NCI-H1048 (cell line): ENCODE measurements at regions not wholly inside any gene's neighbourhood (a gene's known extent, or its start where the extent isn't known, plus 50 kb on each side); places are given as distances from the start of the nearest gene placed in this dataset.

Source experiments
- DNase-seq: peaks from one replicate; lab custom pipeline; 2025; lab: John Stamatoyannopoulos, UW

- DNase-seq: peak; percentile 52
These were observed 285.4 kb downstream of the THBS2 start for GRCh38 chr6:168968228-168968627.

- DNase-seq: no peak
These were observed 286.2 kb downstream of the THBS2 start for GRCh38 chr6:168967281-168967925.

- no peak for DNase-seq
These were observed 289.4 kb downstream of the THBS2 start for GRCh38 chr6:168964138-168964835.

- no peak for DNase-seq
These were observed 290.8 kb downstream of the THBS2 start for GRCh38 chr6:168962886-168963285.

GRCh38 chr6:168961264-168961656, 292.4 kb downstream of the THBS2 start:
- DNase-seq: no peak

- no peak for DNase-seq
These were observed 292.9 kb downstream of the THBS2 start for GRCh38 chr6:168960551-168961263.

- no peak for DNase-seq
These were observed 293.9 kb downstream of the THBS2 start for GRCh38 chr6:168959696-168960095.

- DNase-seq: peak; percentile 25
These were observed 296.5 kb downstream of the THBS2 start for GRCh38 chr6:168956884-168957730.

GRCh38 chr6:168956141-168956838, 297.4 kb downstream of the THBS2 start:
- DNase-seq: no peak

GRCh38 chr6:168953461-168953860, 300.2 kb downstream of the THBS2 start:
- DNase-seq: no peak

- no peak for DNase-seq
These were observed 302.4 kb downstream of the THBS2 start for GRCh38 chr6:168951217-168951616.

- DNase-seq: no peak
These were observed 302.8 kb downstream of the THBS2 start for GRCh38 chr6:168950858-168951214.

GRCh38 chr6:168949981-168950857, 303.4 kb downstream of the THBS2 start:
- DNase-seq: no peak

- DNase-seq: no peak
These were observed 304.6 kb downstream of the THBS2 start for GRCh38 chr6:168948990-168949531.

GRCh38 chr6:168948002-168948401, 305.6 kb downstream of the THBS2 start:
- no peak for DNase-seq

- DNase-seq: no peak
These were observed 310.3 kb downstream of the THBS2 start for GRCh38 chr6:168943231-168943905.

- no peak for DNase-seq
These were observed 311.0 kb downstream of the THBS2 start for GRCh38 chr6:168942646-168943045.

GRCh38 chr6:168941036-168941435, 312.6 kb downstream of the THBS2 start:
- no peak for DNase-seq

GRCh38 chr6:168939796-168940195, 313.9 kb downstream of the THBS2 start:
- no peak for DNase-seq

GRCh38 chr6:168939041-168939440, 314.6 kb downstream of the THBS2 start:
- DNase-seq: no peak
